ENCODE measurements at regions not wholly inside any gene's neighbourhood (a gene's known extent, or its start where the extent isn't known, plus 50 kb on each side); places are given as distances from the start of the nearest gene placed in this dataset.
"Not testable (repeated sequence)": the region's sequence is repeated elsewhere in the genome, so short reads cannot be mapped to it uniquely, and the experiment has no call there.

GRCh38 chrX:109782994-109783700 lies 50.1 kb upstream of the ACSL4 start:
- DNase-seq, result no peak

GRCh38 chrX:109783701-109784079 lies 50.6 kb upstream of the ACSL4 start:
- DNase-seq, result no peak

- no peak for DNase-seq
These were observed 52.0 kb upstream of the ACSL4 start for GRCh38 chrX:109785053-109785452.

- not testable (repeated sequence) for DNase-seq
These were observed 57.5 kb upstream of the ACSL4 start for GRCh38 chrX:109790511-109790910.

GRCh38 chrX:109793191-109793590 lies 60.1 kb upstream of the ACSL4 start:
- no peak for DNase-seq

GRCh38 chrX:109795682-109796081 lies 62.6 kb upstream of the ACSL4 start:
- no peak for DNase-seq

- no peak for DNase-seq
These were observed 64.4 kb upstream of the ACSL4 start for GRCh38 chrX:109797311-109797975.

GRCh38 chrX:109812236-109812635 lies 79.2 kb upstream of the ACSL4 start:
- DNase-seq, result no peak

- no peak for DNase-seq
These were observed 80.2 kb upstream of the ACSL4 start for GRCh38 chrX:109813236-109813635.

GRCh38 chrX:109818976-109819375 lies 85.9 kb upstream of the ACSL4 start:
- DNase-seq, result no peak

GRCh38 chrX:109822861-109823260 lies 89.8 kb upstream of the ACSL4 start:
- no peak for DNase-seq

GRCh38 chrX:109826954-109827708 lies 94.1 kb upstream of the ACSL4 start:
- no peak for DNase-seq

- no peak for DNase-seq
These were observed 94.7 kb upstream of the ACSL4 start for GRCh38 chrX:109827772-109828171.

GRCh38 chrX:109830157-109830703 lies 97.2 kb upstream of the ACSL4 start:
- DNase-seq, result no peak

GRCh38 chrX:109830704-109831206 lies 97.7 kb upstream of the ACSL4 start:
- DNase-seq, result no peak

GRCh38 chrX:109831326-109831985 lies 98.4 kb upstream of the ACSL4 start:
- no peak for DNase-seq

- no peak for DNase-seq
These were observed 106.9 kb upstream of the ACSL4 start for GRCh38 chrX:109839694-109840567.

- no peak for DNase-seq
These were observed 107.5 kb upstream of the ACSL4 start for GRCh38 chrX:109840585-109840984.

- no peak for DNase-seq
These were observed 108.2 kb upstream of the ACSL4 start for GRCh38 chrX:109841257-109841656.

GRCh38 chrX:109841869-109842579 lies 109.0 kb upstream of the ACSL4 start:
- DNase-seq, result no peak

- DNase-seq, result no peak
These were observed 109.6 kb upstream of the ACSL4 start for GRCh38 chrX:109842611-109843010.

All from CD4-positive, alpha-beta T cell treated with Interleukin-21 for 1 hour (primary cell).